Stimulated activated CD8-positive, alpha-beta memory T cell treated with anti-CD3 and anti-CD28 coated beads, Interleukin-15, amount 100 ng/mL, for 24 hours (primary cell): ENCODE measurements at regions not wholly inside any gene's neighbourhood (a gene's known extent, or its start where the extent isn't known, plus 50 kb on each side); places are given as distances from the start of the nearest gene placed in this dataset.
"Not testable (repeated sequence)": the region's sequence is repeated elsewhere in the genome, so short reads cannot be mapped to it uniquely, and the experiment has no call there.

Source experiments
- DNase-seq: peaks from one replicate; pipeline ENCODE4 v3.0.0-alpha.2; 2020; ENCODE audit warnings: low read depth

GRCh38 chr2:240191001-240191400 lies 50.5 kb upstream of the OTOS start:
- no peak for DNase-seq

DNA sequence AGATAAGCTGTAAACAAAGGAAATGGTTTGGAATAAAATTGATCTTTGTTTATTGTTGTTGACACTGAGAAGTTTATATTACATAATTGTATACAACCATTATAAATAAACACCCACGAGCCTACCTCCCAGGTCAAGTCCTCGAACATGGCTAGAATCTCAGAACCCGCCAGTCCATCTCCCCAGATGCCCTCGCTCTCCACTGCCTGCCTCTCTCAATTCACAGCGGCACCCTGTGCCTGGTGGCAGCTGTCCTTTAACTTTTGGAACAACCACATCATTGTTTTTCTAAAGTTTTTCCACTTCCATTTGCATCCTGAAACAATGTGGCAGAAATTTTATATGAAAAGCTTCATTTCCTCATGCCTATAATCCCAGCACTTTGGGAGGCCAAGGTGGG lies 52.2 kb upstream of the OTOS start:
- DNase-seq = no peak

- not testable (repeated sequence) for DNase-seq
Measured at GRCh38 chr2:240194341-240194762, 53.9 kb upstream of the OTOS start.

DNA sequence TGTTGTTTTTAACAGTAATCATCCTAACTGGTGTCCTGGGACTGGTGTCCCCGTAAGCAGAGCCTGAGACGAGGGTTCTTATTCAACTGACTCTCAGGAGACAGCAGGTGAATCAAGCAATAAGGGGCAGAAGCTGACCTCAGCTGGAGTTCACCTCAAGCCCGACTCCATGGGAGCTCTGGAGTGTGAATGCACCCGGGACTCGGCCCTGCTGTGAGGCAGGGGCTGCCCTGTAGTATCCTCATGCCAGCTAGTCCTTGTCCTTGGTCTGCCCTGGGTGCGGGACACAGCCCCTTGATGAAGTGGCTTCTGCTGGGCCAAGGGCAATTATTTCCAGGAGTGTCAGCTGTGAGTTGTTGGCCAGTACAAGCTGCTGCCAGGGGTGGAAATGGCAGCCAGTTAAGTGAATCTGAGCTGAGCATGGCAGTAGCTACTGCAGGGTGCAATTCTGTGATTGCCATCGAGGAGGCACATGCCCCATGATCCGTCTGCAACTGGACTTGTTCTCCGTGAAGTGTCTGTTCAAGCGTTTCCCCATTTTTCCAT lies 54.9 kb upstream of the OTOS start:
- no peak for DNase-seq

GRCh38 chr2:240196716-240197461 lies 56.4 kb upstream of the OTOS start:
- DNase-seq = no peak

DNA sequence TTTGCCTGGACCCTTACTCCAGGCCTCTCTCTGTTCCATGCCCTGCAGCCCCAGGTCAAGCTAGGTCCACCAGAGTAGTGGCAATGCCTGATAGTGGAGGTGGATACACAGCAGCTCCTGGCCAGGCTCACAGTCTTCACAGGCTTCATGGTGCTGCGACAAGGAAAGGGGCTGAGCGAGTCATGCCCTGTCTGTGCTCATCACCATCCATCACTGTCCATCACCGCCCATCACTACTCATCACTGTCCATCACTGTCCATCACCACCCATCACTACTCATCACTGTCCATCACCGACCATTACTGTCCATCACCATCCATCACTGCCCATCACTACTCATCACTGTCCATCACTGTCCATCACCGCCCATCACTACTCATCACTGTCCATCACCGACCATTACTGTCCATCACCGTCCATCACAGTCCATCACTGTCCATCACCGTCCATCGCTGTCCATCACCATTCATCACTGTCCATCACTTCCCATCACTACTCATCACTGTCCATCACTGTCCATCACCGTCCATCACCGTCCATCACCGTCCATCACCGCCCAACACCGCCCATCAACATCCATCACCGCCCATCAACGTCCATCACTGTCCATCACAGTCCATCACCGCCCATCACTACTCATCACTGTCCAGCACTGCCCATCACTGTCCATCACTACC lies 57.1 kb upstream of the OTOS start:
- no peak for DNase-seq

DNA sequence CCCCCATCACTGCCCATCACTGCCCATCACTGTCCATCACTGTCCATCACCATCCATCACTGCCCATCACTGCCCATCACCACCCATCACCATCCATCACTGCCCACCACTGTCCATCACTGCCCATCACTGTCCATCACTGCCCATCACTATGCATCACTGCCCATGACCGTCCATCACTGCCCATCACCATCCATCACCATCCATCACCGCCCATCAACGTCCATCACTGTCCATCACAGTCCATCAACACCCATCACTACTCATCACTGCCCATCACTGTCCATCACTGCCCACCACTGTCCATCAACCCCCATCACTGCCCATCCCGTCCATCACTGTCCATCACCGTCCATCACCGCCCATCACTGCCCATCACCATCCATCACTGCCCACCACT lies 57.8 kb upstream of the OTOS start:
- no peak for DNase-seq

- no peak for DNase-seq
Measured at GRCh38 chr2:240199133-240199870, 58.8 kb upstream of the OTOS start.

DNA sequence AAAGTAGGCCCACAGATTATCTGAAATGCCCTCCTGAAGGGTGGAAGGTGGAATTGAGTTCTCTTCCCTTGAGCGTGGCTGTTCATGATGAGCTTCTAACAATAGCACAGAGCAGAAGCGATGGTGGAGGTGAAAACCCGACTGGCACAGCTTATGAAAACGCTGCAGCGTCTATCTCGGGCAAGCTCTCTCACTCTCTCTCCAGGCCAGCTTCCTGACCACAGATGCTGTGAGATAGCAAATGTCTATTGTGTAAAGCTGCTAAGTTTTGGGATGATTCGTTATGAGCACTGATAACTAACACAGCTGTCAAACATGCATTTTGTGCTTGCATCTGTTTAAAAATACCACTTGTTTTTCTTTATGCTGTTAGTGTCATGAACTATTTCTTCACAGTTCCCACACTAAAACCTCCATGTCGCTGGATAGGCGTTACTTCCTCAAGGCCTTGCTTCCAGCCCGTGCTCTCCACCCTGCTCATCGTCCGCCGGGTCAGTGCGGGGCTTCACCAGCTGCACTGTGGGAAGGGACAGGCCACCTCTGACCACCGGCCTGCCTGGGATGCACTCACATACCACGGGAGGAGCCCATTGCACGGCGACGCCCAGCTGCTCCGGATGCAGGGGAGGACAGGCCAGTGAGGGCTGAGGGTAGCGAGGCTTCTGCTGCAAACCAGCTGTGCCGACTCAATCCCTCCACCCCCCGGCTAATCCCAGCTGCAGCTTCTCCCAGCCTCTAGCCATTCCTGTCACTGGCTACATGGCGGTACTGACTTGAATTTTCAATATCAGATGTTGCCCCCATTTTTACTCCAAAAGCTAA lies 60.0 kb upstream of the OTOS start:
- DNase-seq = no peak

GRCh38 chr2:240201866-240202265 lies 61.4 kb upstream of the OTOS start:
- no peak for DNase-seq

DNA sequence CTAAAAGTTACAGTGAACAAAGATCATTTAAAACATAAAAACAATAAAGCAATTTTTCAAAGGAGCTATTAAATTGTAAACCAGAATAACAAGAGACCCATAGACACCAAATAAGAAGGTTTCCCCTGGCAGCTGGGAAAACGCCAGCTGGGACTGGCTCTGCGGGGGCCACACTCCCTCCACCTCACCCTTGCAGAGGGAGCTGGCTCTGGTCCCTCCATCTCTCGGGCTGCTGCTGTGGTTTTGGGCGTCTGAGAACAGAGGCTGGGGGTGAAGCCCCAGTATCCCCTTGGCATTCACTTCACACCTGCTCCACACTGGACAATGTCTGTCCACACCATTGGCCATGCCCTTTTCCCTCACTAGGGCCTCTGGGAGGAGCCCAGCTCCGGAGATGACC lies 62.1 kb upstream of the OTOS start:
- no peak for DNase-seq

- no peak for DNase-seq
Measured at GRCh38 chr2:240203031-240203787, 62.8 kb upstream of the OTOS start.

- DNase-seq = no peak
Measured at GRCh38 chr2:240203788-240204270, 63.4 kb upstream of the OTOS start.

- DNase-seq = no peak
Measured at GRCh38 chr2:240204431-240205276, 64.2 kb upstream of the OTOS start.

DNA sequence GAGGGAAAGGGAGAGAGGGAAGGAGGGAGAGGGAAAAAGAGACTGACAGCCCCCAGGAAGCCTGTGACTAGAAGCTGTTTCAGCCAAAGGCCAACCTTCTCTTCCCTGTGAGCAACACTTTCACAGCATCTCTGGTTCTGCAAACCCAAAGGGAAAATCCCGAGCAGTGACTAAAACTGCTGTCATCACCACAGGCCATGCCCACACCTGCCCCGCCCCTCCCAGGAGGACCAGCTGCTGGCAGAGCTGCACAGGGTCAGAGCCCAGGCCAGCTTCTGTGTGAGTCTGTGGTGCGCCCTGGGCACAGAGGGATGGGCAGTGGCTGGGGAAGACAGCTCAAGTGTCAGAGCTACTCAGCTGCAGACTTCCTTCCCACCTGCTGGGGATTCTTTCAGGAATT lies 64.9 kb upstream of the OTOS start:
- DNase-seq = no peak

DNA sequence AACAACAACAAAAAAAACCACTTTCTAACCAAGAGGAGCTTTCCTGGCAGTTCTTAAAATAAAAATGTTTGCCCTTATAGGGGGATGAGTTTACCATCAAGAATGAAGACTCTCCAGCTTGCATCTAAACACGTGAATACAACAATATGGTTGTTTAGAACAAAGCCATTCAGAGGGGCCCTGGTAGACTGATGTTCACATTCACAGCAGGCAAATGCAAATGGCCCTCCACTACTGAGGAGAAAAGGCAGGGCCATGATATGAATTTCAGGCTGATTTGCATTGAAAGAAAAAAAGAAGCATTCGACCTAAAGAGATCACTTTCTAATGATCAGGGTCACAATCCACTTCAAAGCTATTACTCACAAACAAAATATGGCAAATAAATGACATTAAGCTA lies 65.3 kb upstream of the OTOS start:
- DNase-seq = no peak

DNA sequence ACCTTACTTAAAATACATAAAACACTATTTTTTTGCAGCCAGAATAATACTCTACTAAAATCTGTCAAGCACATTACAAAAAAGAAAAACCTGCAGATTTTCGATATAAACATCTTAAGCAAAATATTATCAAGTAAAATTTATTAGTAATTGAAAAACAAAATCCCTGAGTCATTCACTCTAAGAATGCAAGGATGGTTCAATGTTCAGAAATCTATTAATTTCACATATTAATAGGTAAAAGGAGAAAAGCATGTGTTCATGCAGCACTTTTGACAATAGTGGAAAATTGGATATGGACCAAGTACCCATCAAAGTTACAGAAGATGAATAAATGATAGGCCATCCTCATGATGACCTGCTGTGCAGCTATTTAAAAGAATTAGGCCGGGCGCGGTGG lies 66.2 kb upstream of the OTOS start:
- no peak for DNase-seq

DNA sequence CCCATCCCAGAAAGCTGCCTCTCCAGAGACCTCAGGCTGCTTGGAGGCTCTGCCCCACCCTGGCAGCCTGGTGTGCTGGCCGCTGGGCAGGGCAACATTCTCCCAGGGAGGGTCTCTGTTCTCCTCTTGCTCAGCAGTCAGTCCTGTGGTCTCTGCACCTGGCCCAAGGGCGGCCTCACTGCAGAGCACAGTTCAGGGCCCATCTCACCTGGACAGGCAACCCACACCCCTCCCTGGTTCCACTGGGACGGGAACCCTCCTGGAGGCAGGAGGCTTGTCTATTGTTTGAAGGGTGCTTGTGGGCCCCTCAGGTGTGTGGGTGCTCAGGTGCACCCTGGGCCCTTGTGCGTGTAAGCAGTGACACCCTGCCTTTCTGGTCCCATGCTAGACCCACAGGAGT lies 67.2 kb upstream of the OTOS start:
- DNase-seq = no peak

DNA sequence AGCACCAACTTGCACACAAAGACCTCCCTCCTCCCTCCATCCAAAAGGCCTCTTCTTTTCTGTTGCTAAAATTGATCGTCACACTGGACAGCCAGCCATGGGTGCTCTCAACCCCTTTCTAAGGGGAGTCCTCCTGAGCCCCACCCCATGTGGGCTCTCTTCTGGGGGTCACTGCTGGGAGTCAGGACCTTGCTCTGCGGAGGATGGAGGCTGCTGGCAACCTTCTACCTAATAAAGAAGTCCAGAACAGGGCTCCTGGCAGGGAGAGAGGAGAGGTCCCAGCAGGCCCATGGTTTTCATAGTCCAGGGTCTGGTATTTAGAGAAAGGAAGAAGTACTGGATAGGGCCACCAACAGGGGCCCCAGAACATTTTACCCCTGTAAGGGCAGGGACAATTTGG lies 67.6 kb upstream of the OTOS start:
- no peak for DNase-seq

- no peak for DNase-seq
Measured at GRCh38 chr2:240208631-240209211, 68.3 kb upstream of the OTOS start.
